ENCODE measurements at regions not wholly inside any gene's neighbourhood (a gene's known extent, or its start where the extent isn't known, plus 50 kb on each side); places are given as distances from the start of the nearest gene placed in this dataset.

GRCh38 chrX:115400960-115401359 lies 111.4 kb downstream of the LUZP4 start:
- TF ChIP-seq CREB1 (CRISPR knock-in tag; IDR thresholded peaks at IDR 0.05) (no peak), CTCF (IDR thresholded peaks at IDR 0.05) (no peak), MYBL2 (CRISPR knock-in tag; IDR thresholded peaks at IDR 0.05) (no peak)
- TF ChIP-seq, protein P1, sequence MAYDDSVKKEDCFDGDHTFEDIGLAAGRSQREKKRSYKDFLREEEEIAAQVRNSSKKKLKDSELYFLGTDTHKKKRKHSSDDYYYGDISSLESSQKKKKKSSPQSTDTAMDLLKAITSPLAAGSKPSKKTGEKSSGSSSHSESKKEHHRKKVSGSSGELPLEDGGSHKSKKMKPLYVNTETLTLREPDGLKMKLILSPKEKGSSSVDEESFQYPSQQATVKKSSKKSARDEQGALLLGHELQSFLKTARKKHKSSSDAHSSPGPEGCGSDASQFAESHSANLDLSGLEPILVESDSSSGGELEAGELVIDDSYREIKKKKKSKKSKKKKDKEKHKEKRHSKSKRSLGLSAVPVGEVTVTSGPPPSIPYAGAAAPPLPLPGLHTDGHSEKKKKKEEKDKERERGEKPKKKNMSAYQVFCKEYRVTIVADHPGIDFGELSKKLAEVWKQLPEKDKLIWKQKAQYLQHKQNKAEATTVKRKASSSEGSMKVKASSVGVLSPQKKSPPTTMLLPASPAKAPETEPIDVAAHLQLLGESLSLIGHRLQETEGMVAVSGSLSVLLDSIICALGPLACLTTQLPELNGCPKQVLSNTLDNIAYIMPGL (CRISPR knock-in tag; IDR thresholded peaks at IDR 0.05) = no peak

Measured in WTC11 (cell line).